Endothelial cell of umbilical vein (primary cell): ENCODE measurements at regions not wholly inside any gene's neighbourhood (a gene's known extent, or its start where the extent isn't known, plus 50 kb on each side); places are given as distances from the start of the nearest gene placed in this dataset.

Source experiments
- CTCF ChIP-seq, 2 donors: IDR thresholded peaks; 1 replicate in 1 of 2; 2 replicates in 1 of 2; pipeline ENCODE4 v1.5.1; 2011; ENCODE audit warnings: low read length in 2 of 2, mild to moderate bottlenecking in 2 of 2, moderate library complexity in 2 of 2, control low read depth in 1 of 2, inconsistent platforms in 1 of 2, low read depth in 1 of 2; ENCODE audit not compliant: insufficient read depth in 1 of 2; ENCODE audit errors: extremely low read depth in 1 of 2
- EZH2 ChIP-seq: IDR thresholded peaks from 2 replicates; pipeline ENCODE4 v1.6.1; 2012; ENCODE audit warnings: borderline replicate concordance, low read depth, mild to moderate bottlenecking, moderate library complexity, low read length, inconsistent platforms; ENCODE audit not compliant: severe bottlenecking
- FOS ChIP-seq: IDR thresholded peaks from 2 replicates; pipeline ENCODE4 v1.6.1; 2011; ENCODE audit warnings: mild to moderate bottlenecking, low read length, moderate library complexity, borderline replicate concordance; ENCODE audit not compliant: insufficient read depth
- GATA2 ChIP-seq: IDR thresholded peaks from 2 replicates; pipeline ENCODE4 v1.7.0; 2011; ENCODE audit warnings: low read depth, mild to moderate bottlenecking, moderate library complexity, mixed read lengths, low read length; ENCODE audit not compliant: insufficient read length, insufficient read depth
- JUN ChIP-seq: IDR thresholded peaks from 2 replicates; pipeline ENCODE4 v1.6.1; 2011; ENCODE audit warnings: borderline replicate concordance, low read depth; ENCODE audit not compliant: insufficient read length, insufficient read depth
- MYC ChIP-seq: IDR thresholded peaks from one replicate; pipeline ENCODE4 v1.6.1; 2011; ENCODE audit warnings: mild to moderate bottlenecking, low read depth, low read length
- POLR2A ChIP-seq: IDR thresholded peaks from 2 replicates; pipeline ENCODE4 v1.6.1; 2012; ENCODE audit warnings: low read depth, mild to moderate bottlenecking, control low read depth, low read length
- POLR2AphosphoS5 ChIP-seq: IDR thresholded peaks from 2 replicates; pipeline ENCODE4 v1.6.1; 2012; ENCODE audit warnings: low read depth, mild to moderate bottlenecking, control low read depth, low read length, moderate library complexity; ENCODE audit not compliant: insufficient read depth
- TF ChIP-seq, protein P1 (sequence below): IDR thresholded peaks from 2 replicates; pipeline ENCODE4 v1.6.1; 2011; ENCODE audit not compliant: insufficient read depth, insufficient read length

DNA sequence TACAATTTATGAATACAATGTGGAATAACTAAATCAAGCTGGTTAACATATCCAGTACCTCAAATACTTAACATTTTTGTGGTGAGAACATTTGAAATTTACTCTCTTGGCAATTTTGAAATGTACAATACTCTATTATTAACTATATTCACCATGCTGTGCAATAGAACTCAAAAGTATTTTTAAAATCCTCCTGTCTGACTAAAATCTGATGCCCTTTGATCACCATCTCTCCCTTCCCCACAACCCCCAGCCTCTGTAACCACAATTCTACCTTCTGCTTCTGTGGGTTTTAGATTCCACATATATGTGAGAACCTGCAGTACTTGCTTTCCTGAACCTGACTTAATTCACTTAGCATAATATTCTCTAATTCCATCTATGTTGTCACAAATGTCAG lies 71.6 kb upstream of the ALOX12 start:
- TF ChIP-seq CTCF (IDR thresholded peaks at IDR 0.05; ENCODE audit: extremely low read depth in 1 of 2, insufficient read depth in 1 of 2, low read depth in 1 of 2, low read length in 2 of 2) (no peak), POLR2AphosphoS5 (no peak), POLR2A (no peak), EZH2 (no peak), JUN (no peak), FOS (no peak), MYC (no peak), GATA2 (no peak)
- TF ChIP-seq, protein P1, sequence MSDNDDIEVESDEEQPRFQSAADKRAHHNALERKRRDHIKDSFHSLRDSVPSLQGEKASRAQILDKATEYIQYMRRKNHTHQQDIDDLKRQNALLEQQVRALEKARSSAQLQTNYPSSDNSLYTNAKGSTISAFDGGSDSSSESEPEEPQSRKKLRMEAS = no peak
